ENCODE measurements at regions not wholly inside any gene's neighbourhood (a gene's known extent, or its start where the extent isn't known, plus 50 kb on each side); places are given as distances from the start of the nearest gene placed in this dataset.
"Not testable (repeated sequence)": the region's sequence is repeated elsewhere in the genome, so short reads cannot be mapped to it uniquely, and the experiment has no call there.

DNA sequence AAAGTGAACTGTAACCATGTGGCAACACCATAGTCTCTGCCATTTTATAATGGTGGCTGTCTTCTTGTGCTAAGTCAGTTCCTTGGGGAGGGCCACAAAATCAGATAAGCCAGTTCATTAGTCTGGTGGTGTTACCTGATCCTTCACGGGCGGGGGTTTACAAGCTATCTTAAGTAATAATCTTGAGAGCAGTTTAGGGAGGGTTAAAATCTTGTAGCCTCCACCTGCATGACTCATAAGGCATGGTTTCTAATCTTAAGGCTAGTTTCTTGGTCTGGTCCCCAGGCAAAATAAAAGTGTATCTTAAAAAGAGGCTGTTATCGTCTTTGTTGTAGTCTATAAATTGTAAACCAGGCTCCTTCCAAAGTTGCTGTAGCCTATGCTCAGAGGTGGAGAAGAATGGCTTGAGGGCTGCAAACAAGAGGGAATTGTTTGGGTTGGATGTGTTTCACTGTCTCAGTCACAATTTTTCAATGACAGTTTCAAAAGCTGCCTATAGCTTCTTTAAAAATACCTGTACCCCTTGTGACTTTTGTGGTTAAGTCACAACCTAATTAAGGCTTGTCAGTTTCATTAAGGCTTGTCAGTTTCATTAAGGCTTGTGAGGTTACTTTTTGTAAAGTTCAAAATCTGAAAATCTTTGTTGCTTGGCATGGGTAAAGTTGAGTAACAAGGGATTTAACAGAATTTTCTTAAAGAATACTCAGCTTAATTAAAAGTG, 135.7 kb downstream of the RPS4Y2 start:
- DNase-seq = no peak
- Mint-ChIP-seq H3K9me3 (no peaks in the 10 kb centered on the region), H3K4me3 (no peak overlapping the region), H3K36me3 (ENCODE audit: low read depth) (no peaks in the 10 kb centered on the region), H3K4me1 (peaks cover 7% of the 10 kb centered on the region), H3K27ac (no peak overlapping the region), H3K27me3 (no peaks in the 10 kb centered on the region)
- ATAC-seq = no peak

DNA sequence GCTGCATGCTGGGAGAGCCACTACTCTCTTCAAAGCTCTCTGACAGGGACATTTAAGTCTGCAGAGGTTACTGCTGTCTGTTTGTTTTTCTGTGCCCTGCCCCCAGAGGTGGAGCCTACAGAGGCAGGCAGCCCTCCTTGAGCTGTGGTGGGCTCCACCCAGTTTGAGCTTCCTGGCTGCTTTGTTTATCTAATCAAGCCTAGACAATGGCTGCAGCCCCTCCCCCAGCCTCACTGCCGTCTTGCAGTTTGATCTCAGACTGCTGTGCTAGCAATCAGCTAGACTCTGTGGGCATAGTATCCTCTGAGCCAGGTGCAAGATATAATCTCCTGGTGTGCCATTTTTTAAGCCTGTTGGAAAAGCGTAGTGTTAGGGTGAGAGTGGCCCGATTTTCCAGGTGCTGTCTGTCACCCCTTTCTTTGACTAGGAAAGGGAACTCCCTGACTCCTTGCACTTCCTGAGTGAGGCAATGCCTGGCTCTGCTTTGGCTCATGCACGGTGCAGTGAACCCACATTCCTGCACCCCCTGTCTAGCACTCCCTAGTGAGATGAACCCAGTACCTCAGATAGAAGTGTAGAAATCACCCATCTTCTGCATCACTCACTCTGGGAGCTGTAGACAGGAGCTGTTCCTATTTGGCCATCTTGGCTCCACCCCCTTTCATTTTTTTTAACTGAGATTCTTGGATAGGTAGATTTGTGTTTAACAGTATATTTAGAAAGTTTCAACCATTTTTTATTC, 169.6 kb downstream of the RPS4Y2 start:
- H3K9me3 Mint-ChIP-seq = peaks cover 21% of the 10 kb centered on the region
- not testable (repeated sequence) for H3K36me3 Mint-ChIP-seq (ENCODE audit: low read depth); H3K4me1 Mint-ChIP-seq; ATAC-seq; H3K4me3 Mint-ChIP-seq; H3K27ac Mint-ChIP-seq; H3K27me3 Mint-ChIP-seq
- peak; percentile 1 for DNase-seq

DNA sequence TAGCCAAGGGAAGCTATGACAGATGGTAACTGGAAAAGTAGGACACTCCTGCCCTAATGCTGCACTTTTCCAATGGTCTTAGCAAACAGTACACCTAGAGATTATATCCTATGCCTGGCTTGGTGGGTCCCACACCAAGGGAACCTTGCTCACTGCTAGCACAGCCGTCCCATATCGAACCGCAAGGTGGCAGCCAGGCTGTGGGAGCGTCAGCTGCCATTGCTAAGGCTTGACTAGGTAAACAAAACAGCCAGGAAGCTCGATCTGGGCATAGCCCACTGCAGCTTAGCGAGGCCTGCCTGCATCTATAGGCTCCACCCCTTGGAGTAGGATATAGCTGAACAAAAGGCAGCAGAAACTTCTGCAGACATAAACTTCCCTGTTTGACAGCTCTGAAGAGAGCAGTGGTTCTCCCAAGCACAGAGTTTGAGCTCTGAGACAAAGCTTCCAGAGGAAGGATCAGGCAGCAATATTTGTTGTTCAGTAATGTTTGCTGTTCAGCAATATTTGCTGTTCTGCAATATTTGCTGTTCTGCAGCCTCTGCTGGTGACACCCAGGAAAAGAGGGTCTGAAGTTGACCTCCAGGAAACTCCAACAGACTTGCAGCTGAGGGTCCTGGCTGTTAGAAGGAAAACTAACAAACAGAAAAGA, 173.9 kb downstream of the RPS4Y2 start:
- Mint-ChIP-seq H3K4me3 (no peak overlapping the region), H3K27ac (no peak overlapping the region), H3K4me1 (peaks cover 9% of the 10 kb centered on the region), H3K36me3 (ENCODE audit: low read depth) (no peaks in the 10 kb centered on the region), H3K9me3 (peaks cover 6% of the 10 kb centered on the region), H3K27me3 (no peaks in the 10 kb centered on the region)
- no peak for ATAC-seq
- DNase-seq = no peak

DNA sequence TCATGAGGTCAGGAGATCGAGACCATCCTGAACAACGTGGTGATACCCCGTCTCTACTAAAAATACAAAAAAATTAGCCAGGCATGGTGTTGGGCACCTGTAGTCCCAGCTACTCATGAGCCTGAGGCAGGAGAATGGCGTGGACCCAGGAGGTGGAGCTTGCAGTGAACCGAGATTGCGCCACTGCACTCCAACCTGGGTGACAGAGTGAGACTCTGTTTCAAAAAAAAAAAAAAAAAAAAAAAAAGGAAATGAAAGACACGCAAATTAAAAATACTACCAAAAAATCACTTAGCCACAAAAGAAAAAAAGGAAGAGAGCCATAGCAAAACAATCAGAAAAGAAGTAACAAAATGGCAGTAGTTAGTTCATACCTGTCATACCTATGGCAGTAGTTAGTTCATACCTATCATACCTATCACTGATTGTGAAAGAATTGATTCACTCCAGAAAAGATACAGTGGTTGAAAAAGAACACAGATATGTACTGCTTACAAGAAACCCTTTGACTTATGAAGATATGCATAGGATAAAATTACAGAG, 180.9 kb downstream of the RPS4Y2 start:
- H3K9me3 Mint-ChIP-seq; H3K27me3 Mint-ChIP-seq; H3K4me1 Mint-ChIP-seq; H3K36me3 Mint-ChIP-seq (ENCODE audit: low read depth); H3K4me3 Mint-ChIP-seq; H3K27ac Mint-ChIP-seq; DNase-seq; ATAC-seq: not testable (repeated sequence)

DNA sequence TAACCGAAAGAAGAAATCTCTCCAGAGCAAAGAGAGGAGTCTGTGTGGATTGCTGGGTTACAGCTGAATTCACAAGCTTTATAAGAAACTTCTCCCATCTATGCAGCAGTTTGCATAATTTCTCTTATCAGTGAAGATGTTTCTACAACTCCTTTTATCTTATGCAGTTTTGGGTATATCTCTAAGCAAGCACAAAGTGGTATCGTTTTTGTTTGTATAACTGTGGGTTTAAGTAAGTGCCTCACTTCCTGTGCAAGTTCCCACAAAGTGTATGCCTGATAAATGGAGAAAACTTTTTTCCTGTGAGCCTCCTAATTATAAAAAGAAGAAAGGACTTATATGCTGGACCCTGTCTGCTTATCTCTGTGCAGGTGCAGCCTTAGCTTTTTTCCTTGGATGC, 205.6 kb downstream of the RPS4Y2 start:
- Mint-ChIP-seq H3K9me3 (no peaks in the 10 kb centered on the region), H3K4me3 (no peak overlapping the region), H3K36me3 (ENCODE audit: low read depth) (no peaks in the 10 kb centered on the region), H3K27me3 (no peaks in the 10 kb centered on the region), H3K4me1 (peaks cover 14% of the 10 kb centered on the region), H3K27ac (no peak overlapping the region)
- ATAC-seq (no peak), DNase-seq (no peak)

DNA sequence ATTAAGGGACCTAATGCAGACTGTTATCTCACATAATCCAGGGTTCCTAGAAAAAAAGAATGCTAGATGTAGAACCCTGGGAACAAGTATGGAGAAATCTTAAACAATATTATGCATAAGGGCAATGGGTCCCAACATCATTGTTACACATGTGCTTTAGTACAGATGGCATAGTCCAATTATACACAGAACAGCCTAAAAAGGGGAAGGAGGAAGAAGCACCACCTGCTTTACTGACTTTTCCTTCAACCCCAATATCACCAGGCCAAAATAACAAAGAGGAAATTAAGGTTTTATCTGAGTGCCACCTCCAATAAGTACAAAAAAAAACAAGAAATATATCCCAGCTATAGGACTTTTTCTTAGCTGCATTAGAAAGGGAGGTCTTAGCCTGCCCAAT, 211.9 kb downstream of the RPS4Y2 start:
- DNase-seq = no peak
- no peaks in the 10 kb centered on the region for H3K27me3 Mint-ChIP-seq
- ATAC-seq = no peak
- H3K4me1 Mint-ChIP-seq = no peaks in the 10 kb centered on the region
- no peak overlapping the region for H3K27ac Mint-ChIP-seq
- no peaks in the 10 kb centered on the region for H3K36me3 Mint-ChIP-seq (ENCODE audit: low read depth)
- H3K9me3 Mint-ChIP-seq = no peaks in the 10 kb centered on the region
- no peak overlapping the region for H3K4me3 Mint-ChIP-seq

DNA sequence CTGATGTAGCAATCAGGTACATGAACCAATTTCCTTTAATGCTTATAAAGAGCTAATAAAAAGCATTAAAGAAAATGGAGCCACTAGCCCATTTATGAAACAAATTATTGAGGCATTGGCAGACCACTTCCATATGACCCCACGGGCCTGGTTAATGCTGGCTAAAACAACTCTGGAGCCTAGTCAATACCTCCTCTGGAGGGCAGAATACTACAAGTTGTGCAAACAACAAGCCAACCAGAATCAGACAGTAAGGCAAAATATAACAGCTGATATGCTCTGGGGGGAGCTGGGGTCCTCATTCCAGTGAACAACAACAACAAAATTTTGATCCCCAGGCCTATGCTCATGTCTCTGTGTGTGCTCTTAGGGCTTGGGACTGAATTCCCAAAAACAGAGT, 212.3 kb downstream of the RPS4Y2 start:
- Mint-ChIP-seq H3K36me3 (ENCODE audit: low read depth) (no peaks in the 10 kb centered on the region), H3K27me3 (no peaks in the 10 kb centered on the region), H3K9me3 (no peaks in the 10 kb centered on the region), H3K27ac (no peak overlapping the region), H3K4me1 (no peaks in the 10 kb centered on the region), H3K4me3 (no peak overlapping the region)
- DNase-seq (no peak), ATAC-seq (no peak)

DNA sequence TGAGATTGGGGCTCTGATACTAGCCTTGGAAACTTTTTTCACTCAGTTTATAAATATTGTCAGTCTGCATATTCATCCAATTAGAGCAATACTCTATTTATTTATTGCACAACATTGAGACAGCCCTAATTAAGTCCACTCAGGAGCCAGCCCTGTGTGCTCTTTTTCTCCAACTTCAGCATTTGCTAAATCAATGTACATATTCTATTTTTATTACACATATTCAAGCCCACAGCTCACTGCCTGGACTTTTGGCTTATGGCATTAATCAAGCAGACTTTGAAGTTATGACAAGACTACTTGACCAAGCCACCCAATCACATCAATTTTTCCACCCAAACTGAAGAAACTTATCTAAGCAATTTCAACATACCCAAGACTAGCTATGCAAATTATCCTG, 215.5 kb downstream of the RPS4Y2 start:
- no peak overlapping the region for H3K4me3 Mint-ChIP-seq
- no peaks in the 10 kb centered on the region for H3K27me3 Mint-ChIP-seq
- no peaks in the 10 kb centered on the region for H3K9me3 Mint-ChIP-seq
- H3K36me3 Mint-ChIP-seq (ENCODE audit: low read depth) = no peaks in the 10 kb centered on the region
- H3K27ac Mint-ChIP-seq = no peak overlapping the region
- DNase-seq (no peak), ATAC-seq (no peak)
- H3K4me1 Mint-ChIP-seq = no peaks in the 10 kb centered on the region

DNA sequence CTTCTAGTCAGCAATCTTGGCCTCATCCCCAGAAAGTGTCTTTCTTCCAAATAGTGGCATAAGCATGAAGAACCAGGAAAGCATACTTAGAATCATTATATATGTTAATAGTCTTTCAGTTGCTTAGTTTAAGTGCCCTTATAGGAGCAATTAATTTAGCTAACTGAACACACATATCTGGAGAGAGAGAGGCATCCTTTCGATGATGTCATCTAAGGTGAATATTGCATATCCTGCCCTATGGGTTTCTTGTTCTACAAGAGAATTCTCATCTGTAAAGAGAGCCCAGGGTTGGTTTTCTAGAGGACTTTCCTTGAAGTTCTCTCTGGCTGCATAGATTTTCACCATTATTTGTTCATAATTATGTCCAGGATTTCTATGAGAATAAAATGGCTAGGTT, 230.1 kb downstream of the RPS4Y2 start:
- Mint-ChIP-seq H3K27me3 (no peaks in the 10 kb centered on the region), H3K36me3 (ENCODE audit: low read depth) (no peaks in the 10 kb centered on the region), H3K4me3 (no peak overlapping the region), H3K4me1 (peaks cover 11% of the 10 kb centered on the region), H3K9me3 (no peaks in the 10 kb centered on the region), H3K27ac (no peak overlapping the region)
- ATAC-seq (no peak), DNase-seq (no peak)

DNA sequence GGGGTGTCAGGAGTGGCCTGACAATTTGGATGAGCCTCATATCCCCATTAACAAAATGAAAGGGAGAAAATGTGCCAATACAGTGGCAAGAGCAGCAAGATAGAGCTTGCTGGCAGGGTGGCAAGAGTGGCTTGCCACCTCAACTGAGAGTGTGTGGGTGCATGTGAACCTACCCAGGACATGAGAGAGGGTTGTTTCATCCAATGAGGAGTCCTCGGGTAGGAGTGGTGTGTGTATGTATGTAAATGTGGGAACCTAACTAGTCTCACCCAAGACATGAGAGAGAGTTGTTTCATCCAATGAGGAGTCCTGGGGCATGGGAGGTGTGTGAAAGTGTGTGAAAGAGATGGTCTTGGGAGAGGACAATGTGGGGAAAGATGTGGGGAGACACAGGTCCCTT, 234.2 kb downstream of the RPS4Y2 start:
- Mint-ChIP-seq H3K4me3 (peak overlapping the region; percentile 48), H3K4me1 (peaks cover 16% of the 10 kb centered on the region), H3K27me3 (no peaks in the 10 kb centered on the region), H3K27ac (peak overlapping the region; percentile 59), H3K9me3 (no peaks in the 10 kb centered on the region), H3K36me3 (ENCODE audit: low read depth) (no peaks in the 10 kb centered on the region)
- ATAC-seq (peak; percentile 36), DNase-seq (no peak)

DNA sequence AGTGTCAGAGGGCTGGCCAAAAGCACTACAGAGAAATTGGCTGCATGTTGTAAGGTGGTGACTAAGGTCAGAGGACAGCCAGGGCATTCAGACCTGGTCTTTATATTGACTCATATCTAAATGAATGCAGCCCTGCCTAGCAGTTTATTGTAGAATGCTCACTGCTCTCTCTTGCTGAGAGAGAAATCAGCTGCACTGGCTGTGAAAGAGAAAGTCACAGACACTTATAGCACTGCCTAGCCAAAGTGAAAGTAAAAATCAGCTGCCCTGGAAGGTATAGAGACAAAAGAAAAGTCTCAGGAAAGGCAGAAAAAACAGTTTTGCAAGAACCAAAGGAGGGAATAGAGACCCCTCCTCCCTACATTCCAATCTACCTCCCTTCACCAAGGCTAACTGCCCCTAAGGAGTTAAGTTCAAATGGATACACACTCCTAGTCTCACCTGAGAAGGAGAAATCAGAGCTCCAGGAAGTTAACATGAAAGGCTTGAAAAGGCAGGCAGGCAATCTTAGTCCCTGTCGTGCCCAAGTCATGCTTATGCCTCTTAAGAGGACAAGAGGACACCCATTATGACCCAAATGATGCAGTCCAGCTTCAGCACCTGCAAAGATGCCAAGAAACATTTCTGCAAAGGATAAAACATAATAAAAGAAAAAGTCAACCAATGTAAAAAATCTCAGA, 235.1 kb downstream of the RPS4Y2 start:
- Mint-ChIP-seq H3K9me3 (no peaks in the 10 kb centered on the region), H3K27me3 (no peaks in the 10 kb centered on the region), H3K36me3 (ENCODE audit: low read depth) (no peaks in the 10 kb centered on the region), H3K27ac (no peak overlapping the region), H3K4me3 (peak overlapping the region; percentile 51), H3K4me1 (peaks cover 16% of the 10 kb centered on the region)
- DNase-seq (no peak), ATAC-seq (peak; percentile 72)

DNA sequence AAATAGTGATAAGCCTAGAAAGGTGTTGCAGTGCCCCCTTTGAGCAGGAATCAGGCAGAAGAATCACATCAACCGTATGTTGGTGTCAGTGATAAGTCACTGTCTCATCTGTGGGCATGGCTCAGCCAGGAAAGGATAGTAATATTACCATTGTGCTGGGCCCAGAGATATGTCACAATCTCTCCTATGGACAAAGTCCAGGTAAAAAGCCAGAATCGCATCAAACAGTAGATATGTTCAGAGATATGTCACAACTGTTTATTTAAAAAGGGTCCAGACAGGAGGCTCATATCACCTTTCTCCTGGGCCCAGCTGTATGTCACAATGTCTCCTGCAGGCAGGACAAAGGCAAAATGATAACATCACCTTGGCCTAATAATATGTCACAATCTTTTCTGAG, 241.4 kb downstream of the RPS4Y2 start:
- H3K27ac Mint-ChIP-seq = peak overlapping the region; percentile 56
- H3K4me1 Mint-ChIP-seq = peaks cover 38% of the 10 kb centered on the region
- no peak overlapping the region for H3K4me3 Mint-ChIP-seq
- DNase-seq = no peak
- ATAC-seq = no peak
- H3K27me3 Mint-ChIP-seq = no peaks in the 10 kb centered on the region
- H3K36me3 Mint-ChIP-seq (ENCODE audit: low read depth) = no peaks in the 10 kb centered on the region
- H3K9me3 Mint-ChIP-seq = no peaks in the 10 kb centered on the region

DNA sequence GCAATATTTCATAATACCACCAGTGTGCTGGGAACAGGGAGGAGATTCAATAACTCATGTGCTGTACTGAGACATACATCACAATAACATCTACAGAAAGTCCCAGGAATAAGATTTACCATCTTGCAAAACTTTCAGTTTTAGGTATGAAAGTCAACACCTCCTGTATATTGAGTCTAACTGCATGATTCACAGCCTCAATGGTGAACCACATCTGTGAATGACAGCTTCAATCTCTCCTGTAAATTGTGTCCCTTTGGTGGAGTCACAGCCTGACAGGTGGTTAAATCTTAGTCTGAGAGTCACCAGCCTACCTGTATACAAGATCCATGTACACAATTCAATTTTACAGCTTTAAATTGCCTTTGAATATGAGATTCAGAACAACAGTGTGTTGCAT, 242.1 kb downstream of the RPS4Y2 start:
- no peak for DNase-seq
- H3K4me3 Mint-ChIP-seq = no peak overlapping the region
- no peaks in the 10 kb centered on the region for H3K36me3 Mint-ChIP-seq (ENCODE audit: low read depth)
- no peaks in the 10 kb centered on the region for H3K9me3 Mint-ChIP-seq
- ATAC-seq = peak; percentile 81
- H3K27ac Mint-ChIP-seq = peak overlapping the region; percentile 56
- no peaks in the 10 kb centered on the region for H3K27me3 Mint-ChIP-seq
- H3K4me1 Mint-ChIP-seq = peaks cover 44% of the 10 kb centered on the region

DNA sequence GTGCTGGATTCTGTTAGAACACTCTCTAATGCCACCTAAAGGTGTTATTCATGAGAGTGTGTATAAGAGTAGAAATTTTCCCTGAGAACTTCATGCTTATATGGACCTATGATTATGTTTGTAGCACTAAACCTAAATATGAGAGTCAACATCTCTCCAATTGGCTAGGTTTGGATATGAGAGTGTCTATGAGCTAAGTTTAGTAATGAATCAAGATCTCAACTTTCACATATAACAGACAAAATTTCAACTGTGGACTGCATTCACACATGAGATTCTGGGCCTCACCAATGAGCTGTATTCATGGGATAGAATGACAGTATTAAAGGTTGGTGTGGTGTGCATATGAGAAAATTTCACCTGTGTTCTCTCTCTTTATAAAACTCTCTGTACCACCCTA, 242.6 kb downstream of the RPS4Y2 start:
- Mint-ChIP-seq H3K27ac (no peak overlapping the region), H3K4me1 (peaks cover 49% of the 10 kb centered on the region), H3K4me3 (no peak overlapping the region), H3K9me3 (no peaks in the 10 kb centered on the region), H3K36me3 (ENCODE audit: low read depth) (no peaks in the 10 kb centered on the region), H3K27me3 (no peaks in the 10 kb centered on the region)
- no peak for ATAC-seq
- no peak for DNase-seq

Measured in activated naive CD8-positive, alpha-beta T cell treated with anti-CD3 and anti-CD28 coated beads, Interleukin-2, amount 50 U/mL, for 24 hours (primary cell).